ENCODE measurements at regions not wholly inside any gene's neighbourhood (a gene's known extent, or its start where the extent isn't known, plus 50 kb on each side); places are given as distances from the start of the nearest gene placed in this dataset.

DNA sequence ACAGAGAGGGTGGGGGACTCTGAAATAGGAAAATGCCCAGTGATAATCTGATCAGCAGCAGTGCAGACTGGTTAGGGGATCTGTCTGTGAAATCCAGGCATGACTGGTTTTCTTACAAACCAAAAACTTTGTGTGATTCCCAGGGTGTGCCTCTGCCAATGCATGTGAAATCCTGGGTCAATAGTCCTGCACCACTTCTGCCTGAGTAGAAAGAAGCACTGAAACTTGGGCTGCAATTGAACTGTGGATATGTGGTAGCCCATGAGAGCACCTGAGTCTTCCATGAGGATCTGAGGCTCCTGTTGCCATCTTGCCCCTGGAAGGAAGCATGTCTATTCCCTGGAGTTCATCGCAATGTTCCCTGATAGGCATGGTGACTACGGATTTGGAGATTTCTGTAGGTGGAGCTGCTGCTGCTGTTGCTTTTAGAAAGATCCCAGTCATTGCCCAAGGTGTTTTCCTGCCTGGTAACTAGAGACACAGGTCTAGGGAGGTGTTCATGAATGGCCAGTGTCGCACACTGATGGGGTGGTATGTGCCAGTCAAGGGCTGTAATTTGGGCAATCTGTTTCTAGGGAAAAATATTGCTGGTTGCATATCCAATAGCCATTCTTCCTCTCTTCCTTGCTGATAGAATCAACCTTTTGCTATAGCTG lies 146.7 kb downstream of the CARTPT start:
- DNase-seq = no peak

DNA sequence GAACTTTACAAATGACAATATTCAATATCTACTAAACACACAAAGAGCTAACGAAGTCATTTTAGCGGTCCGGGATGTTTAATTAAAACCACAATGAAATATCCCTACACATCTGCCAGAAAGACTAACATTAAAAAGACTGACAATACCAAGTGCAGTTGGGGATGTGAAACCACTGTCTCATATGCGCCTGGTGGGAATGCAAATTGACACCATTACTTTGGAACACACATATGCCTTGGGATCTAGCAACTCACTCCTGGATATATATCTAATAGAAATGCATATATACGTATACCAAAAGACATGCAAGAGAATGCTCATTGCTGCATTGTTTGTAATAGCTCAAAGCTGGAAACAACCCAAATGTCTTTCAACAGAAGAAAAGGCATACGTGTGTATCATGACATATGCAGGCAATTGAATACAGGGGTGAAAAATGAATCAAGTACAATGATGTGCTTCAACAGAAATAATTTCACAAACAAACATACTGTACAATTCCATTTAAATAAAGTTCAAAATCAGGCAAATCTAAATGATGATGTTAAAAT lies 153.3 kb downstream of the CARTPT start:
- DNase-seq = no peak

DNA sequence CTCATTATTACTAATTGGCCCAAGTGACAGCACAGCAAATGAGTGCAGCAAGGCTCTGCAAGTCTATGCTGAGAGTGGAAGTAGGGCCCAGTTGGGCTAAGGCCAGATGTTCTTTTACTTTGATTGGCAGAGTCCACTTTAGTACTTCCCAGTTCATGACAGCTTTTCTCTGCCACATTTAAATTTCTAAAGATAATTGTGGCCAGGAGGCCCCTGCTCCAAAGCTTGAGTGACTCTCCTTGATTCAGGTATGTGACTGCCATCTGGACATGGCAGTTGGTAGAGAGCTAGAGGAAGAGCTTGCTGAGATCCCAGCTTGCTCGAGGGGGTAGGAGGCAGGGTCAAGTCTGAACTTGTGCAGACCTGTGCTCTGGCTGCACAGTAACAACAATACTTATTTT lies 154.1 kb downstream of the CARTPT start:
- no peak for DNase-seq

DNA sequence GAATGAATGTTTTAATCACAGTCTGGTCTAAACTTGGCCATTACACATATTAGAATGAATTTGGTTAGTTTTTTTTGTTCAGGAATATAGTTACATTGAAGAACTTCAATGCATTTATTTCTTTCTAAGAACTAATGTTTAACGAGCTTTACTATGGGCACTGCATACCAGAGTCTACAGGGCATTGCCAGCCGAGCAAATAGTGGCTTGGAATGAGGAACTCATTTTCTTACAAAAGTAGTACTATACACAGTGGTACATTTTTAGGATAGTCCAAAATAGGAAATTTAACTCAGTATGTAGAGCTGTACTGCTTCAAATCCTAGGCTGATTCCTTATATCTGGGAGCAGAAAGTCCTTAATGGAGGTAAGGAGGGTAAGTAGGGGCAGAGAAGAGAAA lies 155.4 kb downstream of the CARTPT start:
- no peak for DNase-seq

DNA sequence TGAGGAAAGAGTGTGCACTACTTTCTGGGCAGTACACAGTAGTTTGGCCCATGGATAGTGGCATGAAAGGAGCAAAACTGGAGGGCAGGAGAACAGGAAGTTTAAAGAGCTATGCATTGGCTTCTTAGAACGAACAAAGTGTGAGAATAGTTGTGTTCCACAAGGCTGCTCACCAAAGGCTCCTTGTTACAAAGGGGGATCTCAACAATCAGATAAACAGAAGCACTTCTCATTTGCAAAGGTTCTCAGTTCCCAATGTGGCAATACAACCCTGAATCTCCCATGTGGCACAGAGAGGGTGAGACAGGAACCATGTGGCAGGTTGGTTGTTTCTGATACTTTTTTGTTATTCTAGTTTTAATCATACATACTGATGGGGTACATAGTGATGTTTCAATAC lies 158.4 kb downstream of the CARTPT start:
- DNase-seq = no peak

DNA sequence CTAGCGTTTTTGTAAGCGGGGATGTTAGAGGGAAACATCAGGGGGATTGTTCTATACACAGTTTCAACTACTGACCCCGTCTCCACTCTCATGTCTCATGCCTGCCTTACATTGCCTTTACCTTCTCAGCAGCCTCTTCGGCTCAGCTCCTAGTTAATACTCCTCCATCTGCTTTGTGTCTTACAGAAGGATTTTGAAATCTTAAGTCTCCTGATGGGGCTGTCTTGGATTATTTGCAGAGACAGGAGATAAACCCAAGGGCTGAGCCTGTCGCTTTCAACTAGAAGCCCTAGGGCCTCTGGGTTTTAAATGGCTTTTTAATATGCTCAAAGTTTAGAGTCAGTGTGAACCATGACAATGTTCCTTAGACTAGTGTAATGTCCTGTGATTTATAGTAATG lies 161.5 kb downstream of the CARTPT start:
- DNase-seq = no peak

DNA sequence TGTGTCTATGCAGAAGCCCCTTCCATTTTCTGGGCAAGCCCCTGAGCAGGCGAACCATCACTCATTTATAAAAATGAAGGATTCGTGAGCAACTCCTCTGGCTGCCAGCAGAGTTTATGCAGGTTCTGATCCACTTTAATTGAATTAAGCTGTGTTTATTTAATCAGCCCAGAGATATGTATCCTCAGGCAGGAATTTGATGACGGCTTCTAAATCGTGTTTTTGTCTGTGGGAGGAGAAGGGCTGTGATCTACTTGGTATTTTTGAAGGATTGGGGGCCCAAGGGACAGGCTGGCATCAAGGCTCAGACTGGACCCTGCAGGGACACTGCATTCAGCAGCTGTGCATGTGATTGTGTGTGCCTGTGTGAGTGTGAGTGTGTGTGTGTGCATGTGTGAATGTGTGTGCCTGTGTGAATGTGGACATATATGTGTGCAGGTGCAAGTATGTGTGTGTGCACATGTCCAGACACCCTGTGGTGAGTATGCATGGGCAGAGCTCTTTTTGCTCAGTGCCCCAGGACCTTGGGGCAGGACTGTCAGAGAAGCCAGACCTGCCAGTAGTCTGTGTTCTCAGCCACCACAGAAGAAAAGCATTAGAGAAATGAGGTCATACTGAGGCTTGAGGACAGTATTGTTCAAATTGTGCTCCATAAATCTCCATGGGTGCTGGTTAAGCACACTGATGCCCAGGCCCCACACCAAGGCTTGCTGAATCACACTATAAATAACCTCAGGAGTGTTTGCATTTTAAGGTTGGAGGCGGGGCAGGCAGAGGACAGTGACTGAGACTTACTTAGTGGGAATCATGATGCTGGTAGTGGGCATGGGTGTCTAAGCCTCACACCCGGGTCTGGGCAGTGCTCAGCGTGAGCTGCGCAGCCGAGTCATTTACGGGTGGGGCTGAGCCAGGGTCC lies 164.0 kb downstream of the CARTPT start:
- DNase-seq = no peak

DNA sequence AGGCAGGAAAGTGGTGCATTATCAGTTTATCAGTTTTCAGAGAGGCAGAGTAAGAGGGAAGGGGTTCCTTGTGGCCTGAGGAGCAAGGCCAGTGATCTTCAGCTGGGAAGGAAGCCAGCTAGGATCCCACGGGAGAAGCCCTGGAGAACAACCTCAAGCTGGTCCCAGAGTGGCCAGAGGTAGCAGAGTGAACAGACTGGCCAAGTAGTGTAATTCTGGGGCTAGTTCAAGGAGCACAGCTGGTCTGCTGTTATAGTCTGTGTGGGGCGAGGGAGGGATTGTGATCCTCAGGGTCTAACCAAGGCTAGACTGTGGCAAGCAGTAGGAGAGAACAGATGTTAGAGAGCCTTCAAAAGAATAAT lies 164.6 kb downstream of the CARTPT start:
- DNase-seq = no peak

DNA sequence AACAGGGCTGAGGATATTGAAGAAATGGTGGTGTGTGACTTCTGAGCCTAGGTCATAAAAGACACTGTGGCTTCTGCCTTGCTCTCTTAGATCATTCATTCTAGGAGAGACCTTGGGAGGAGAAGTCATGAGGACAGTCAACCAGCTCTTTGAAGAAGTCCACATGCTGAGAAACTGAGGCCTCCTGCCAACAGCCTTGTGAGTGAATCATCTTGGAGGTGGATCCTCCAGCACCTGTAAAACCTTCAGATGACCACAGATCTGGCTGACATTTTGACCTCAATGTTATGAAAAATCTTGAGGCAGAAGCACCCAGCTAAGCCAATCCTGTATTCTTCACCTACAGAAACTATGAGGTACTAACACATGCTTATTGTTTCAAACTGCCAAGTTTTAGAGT lies 165.9 kb downstream of the CARTPT start:
- DNase-seq = no peak

DNA sequence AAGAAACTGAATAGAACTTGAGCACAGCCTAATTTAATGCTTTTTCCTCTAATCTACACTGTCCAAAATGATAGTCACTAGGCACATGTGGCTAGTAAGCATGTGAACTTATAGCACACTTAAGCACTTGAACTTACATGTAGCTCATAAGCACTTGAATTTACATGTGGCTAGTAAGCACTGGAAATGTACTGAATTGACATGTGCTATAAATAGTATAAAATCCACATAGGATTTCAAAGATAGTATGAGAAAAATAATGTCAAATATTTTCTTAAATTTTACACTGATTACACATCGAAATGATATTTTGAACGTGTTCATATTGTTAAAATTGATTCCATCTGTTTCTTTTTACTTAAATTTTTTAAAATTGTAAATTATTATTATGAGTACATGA lies 167.3 kb downstream of the CARTPT start:
- no peak for DNase-seq

DNA sequence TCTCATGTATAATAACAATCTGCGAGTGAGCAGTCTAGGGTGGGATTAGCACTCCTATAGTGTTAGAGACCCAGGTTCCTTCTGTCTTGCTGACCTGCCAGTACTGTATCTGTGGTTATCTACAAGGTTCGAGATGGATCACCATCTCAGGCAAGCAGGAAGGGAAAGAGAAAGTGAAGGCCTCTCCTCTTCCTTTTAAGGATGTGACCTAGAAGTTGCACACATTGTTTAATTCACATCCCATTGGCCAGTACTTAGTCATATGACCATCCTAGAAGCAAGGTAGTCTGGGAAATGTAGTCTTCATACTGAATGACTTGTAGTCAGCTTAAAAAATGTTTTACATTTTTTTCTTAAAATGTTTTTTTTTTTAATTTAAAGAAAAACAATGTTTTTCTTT lies 168.6 kb downstream of the CARTPT start:
- DNase-seq = no peak

DNA sequence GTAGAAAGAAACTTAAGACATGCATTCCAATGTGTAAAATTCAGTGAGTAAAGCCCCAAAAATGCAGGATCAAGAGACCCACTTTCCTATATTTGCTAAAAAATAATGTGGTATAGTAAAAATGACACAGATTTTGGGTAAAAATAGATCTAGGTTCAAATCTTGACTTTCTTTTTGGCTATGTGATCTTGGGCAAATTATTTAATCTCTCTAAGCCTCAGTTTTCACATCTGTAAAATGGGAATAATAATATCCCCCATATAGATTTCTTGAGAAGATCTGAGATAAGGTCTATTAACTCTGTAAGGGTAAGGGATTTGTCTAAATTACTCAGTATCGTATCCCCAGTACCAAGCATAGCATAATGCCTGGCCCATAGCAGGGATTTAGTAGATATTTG lies 172.3 kb downstream of the CARTPT start:
- DNase-seq = no peak

DNA sequence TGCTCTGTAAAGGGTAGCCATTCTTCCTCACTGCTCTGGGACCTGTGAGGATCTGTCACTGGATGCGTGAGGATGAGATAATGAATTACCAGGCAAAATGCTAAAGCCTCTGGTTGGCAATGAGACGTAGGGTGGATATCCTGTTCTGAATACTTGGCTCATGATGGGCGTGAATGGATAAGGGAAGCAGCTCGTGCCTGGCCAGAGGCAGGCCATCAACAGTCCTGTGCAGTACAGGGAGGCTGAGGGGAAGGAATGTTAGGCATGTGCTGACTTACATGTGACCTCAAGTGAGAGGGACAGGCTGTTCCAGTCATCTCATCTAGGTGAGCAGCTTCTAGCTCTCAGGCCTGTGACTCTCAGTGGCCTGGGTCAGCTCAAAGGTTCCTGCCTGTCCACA lies 172.8 kb downstream of the CARTPT start:
- DNase-seq = no peak

DNA sequence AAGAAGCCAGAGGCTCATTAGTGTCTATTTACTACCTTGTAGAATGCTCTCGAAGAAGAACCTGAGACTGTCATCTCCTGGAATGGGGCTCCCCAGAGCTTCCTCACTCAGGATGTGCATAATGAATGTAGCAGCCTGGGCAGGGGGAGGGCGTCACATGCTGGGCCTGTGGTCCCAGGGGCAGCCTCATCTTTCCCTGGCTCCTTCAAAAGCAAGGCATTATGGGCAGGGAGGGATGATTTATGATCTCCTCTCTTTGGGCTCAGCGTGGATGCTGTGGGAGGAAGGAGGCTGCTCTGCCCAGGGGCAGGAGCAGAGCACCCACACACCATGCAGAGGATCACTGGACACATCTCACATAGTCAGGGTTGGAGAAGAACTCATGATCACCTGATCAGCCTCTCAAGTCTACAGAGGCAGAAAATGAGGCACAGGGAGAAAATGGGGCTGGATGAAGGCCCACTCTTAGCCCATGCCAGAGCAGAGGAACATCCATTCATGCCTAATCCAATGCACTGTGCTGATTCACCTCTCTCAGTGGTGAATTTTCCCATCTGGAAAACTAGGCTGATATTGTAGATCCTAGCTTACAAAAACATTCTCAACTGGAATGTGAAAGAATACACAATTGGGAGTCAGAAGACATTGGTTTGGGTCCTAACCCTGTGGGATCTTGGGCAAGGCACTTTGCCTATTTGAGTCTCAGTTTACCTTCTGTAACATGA lies 173.7 kb downstream of the CARTPT start:
- DNase-seq = no peak

DNA sequence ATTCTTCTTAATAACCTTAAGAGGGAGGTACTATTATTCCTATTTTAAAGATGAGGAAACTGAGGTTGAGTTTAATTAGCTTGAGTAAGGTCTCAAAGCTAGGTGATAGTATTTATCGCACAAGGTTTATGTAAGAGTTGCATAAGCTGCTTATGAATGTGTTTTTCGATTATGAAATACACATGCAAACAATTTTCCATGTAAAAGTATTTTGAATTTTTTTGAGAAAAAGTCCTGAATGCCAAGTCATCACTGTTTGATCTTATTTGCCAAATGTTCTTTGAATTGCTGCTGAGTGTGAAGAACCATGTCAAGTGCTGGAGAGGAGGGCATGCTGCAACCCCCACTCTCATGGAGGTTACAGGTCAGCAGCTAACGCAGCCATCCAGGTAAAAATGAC lies 174.4 kb downstream of the CARTPT start:
- no peak for DNase-seq

DNA sequence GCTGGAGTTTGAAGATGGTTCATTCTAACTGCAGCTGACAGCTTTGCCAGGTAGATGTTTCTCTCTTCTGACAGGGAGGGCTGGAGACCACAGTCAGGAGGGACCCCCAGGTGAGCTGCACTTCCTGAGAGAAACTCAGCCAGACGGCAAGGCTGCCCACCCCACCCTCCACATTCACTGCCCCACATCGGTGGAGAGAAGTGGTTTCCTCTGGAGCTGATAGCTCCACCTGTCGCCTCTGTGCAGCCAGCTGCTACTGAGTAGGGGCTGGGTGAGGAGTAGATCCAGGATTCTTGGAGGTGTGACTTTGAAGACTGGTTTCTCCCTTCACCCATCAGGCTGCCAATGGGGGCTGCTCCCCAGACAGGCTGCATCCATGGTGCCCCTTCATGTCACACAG lies 175.0 kb downstream of the CARTPT start:
- no peak for DNase-seq

DNA sequence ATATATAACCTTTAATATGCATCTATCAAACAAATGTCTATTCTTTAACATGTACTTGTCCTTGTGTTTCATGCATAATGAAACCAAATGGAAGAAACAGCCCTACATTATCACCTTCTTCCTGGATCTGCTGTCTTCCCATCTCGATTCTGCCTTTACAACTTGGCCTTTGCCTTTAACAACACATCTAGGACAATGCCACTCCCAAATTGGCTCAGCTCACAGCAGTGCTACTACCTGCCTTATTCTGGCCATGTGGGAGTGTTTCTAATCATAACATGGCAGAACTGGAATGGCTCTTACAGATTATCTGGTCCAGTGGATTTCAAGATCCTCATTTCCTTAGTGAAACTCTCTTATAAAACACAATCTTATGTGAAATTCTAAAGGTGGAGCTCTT lies 176.5 kb downstream of the CARTPT start:
- DNase-seq = no peak

DNA sequence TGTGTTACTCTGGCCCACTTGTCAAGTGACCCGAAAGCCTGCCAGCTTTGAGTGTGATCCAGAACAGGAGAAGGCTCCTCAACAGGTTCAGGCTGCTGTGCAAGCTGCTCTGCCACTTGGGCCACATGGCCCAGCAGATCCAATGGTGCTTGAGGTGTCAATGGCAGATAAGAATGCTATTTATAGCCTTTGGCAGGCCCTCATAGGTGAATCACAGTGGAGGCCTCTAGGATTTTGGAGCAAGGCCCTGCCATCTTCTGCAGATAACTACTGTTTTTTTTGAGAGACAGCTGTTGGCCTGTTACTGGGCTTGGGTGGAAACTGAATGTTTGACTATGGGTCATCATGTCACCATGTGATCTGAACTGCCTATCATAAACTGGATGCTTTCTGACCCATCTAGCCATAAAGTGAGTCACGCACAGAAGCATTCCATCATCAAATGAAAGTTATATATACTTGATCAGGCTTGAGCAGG lies 180.8 kb downstream of the CARTPT start:
- DNase-seq = no peak

DNA sequence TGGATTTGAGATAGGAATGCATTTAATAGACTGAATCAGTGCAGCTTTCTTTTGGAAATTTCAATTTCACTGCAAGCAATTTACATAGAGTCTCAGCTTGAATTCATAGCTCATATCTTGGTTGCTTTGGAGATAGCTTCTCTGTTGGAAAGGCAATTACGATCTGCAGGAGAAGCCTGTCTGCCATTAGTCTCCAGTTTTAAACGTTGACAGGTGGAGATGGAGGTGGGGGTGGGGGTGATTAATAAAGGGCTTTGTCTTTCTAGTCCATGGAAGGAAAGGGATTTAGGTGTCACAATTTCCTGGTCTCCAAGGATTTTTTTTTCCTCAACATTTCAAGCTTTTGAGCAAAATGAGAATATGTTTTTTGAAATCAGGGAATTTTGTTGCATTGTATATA lies 184.7 kb downstream of the CARTPT start:
- no peak for DNase-seq

DNA sequence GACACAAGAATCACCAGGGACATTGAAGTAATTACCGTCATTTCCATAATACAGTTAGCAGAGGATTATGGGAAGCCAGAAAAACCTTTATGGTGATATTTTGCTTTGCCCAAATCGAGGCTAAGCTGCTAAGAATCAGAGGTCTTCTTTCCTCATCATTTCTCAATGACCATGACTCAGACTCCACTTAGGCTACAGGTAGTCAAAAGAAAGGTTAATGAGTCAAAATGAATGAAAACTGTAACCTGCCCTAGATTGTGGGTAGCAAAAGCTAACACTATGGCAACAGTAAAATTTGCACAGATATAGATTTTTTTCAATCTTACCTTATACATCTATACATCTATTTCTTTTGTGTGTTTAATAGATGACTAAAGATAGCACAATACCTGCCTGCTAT lies 185.8 kb downstream of the CARTPT start:
- DNase-seq = no peak

DNA sequence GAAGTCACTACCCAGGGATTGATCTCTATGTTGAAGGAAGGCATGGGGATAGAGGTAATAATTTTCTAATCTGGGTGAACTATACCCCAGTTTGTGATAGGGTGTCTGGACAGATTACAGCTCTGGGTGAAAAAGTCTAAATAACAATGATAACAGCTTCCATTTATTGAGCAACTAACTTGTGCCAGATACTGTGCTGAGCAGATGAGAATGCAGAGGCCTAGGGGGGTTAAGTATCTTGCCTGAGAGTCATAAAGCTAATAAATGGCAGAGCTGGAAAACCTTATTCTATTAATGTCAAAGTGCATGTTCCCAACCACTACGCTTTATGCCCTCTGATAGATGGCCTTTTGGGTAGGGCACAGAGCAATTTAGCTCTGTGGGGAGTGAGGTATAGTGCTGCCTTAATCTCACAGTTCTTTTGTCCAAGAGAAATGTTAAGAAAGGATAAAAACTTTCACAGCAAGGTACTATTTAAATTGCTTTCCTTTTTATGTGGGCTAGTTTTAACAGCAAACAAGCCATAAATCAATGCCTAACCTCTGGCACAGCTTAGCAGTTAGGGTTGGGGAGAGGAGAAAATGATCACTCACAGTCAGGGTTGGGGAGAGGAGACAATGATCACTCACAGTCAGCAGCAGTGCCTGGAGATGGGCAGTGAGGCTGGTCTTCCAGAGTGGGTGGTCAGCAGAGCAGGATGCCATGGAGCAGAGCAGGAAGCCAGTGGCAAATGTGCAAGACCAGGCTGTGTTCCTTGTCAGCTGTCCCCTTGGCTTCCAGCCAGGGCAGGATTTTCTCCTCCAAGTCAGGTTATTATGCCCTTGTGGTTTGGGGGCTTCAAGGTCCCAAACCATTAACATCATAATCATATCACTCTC lies 187.0 kb downstream of the CARTPT start:
- DNase-seq = no peak

DNA sequence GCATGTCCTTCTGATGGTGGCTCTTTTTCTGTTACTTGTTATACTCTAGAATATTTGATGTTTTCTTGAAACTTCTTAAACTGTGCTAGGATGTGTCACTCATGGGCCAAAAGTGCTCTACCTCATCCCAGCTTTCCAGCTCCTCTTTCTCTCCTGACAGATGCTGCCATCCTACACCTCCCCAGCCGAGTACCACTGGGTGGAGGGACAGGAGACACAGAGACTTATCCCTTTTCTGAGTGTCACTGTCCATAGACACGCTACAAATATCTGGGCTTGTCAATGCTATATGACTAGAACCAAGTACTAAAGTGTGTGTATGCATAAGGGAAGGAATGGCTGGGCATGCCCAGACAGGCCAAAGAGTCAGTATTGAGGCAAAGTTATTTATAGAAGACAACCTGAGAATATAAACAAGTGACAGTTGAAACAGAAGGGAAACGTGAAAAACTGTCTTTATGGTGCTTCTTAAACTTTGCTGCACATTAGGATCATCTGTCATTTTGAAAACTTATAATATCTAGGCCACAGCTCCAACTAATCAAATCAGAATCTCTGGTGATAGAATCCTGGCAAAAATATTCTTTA lies 188.0 kb downstream of the CARTPT start:
- DNase-seq = no peak
